MCF 10A (cell line): ENCODE measurements at regions not wholly inside any gene's neighbourhood (a gene's known extent, or its start where the extent isn't known, plus 50 kb on each side); places are given as distances from the start of the nearest gene placed in this dataset.

ENCODE experiments used
- BruUV-seq: library from RNA; stranded (reverse); fragments of 400-500 nt; replicated peaks from 2 replicates; lab custom pipeline; 2021; lab: Mats Ljungman, UMichigan
- CTCF ChIA-PET: fragments of 300-600 bp; sonication (Branson Sonifier 250); formaldehyde crosslinking; extraction: SDS; loops from one replicate; lab custom pipeline; 2021; ENCODE audit warnings: antibody characterized with exemption, inconsistent platforms; lab: Yijun Ruan, JAX
- POLR2A ChIA-PET: fragments of 300-600, 350-650 bp; sonication (Branson Sonifier 250); formaldehyde crosslinking; extraction: SDS; loops from one replicate; lab custom pipeline; 2020; ENCODE audit warnings: antibody characterized with exemption, inconsistent platforms; lab: Yijun Ruan, JAX
- DNase-seq: peaks from one replicate; pipeline ENCODE4 v3.0.0-alpha.2; 2018; ENCODE audit not compliant: unreplicated experiment
- H3K27ac Mint-ChIP-seq: one replicate; pipeline ENCODE4 v1.8.0; 2022; ENCODE audit warnings: mild to moderate bottlenecking, low read depth, mixed read lengths; ENCODE audit not compliant: unreplicated experiment
- H3K27me3 Mint-ChIP-seq: one replicate; pipeline ENCODE4 v1.8.0; 2022; ENCODE audit warnings: mixed read lengths; ENCODE audit not compliant: insufficient read depth, unreplicated experiment
- H3K36me3 Mint-ChIP-seq: one replicate; pipeline ENCODE4 v1.8.0; 2022; ENCODE audit warnings: mild to moderate bottlenecking, moderate library complexity, mixed read lengths; ENCODE audit not compliant: insufficient read depth, unreplicated experiment
- H3K4me1 Mint-ChIP-seq: one replicate; pipeline ENCODE4 v1.8.0; 2022; ENCODE audit warnings: mixed read lengths; ENCODE audit not compliant: insufficient read depth, unreplicated experiment
- H3K4me3 Mint-ChIP-seq: one replicate; pipeline ENCODE4 v1.8.0; 2022; ENCODE audit warnings: mild to moderate bottlenecking, moderate library complexity, mixed read lengths; ENCODE audit not compliant: unreplicated experiment
- H3K9me3 Mint-ChIP-seq: one replicate; pipeline ENCODE4 v1.8.0; 2022; ENCODE audit warnings: mixed read lengths; ENCODE audit not compliant: unreplicated experiment
- intact Hi-C: fragments of 100-400 bp; cut with micrococcal nuclease; formaldehyde crosslinking; loops from 2 replicates; pipeline ENCODE4 v1.14.1; 2022
- TF ChIP-seq, protein P1 (sequence below): fragments of 200-600 bp; IDR thresholded peaks from one replicate; pipeline ENCODE4 v1.8.0; 2022; ENCODE audit warnings: antibody characterized with exemption, mild to moderate bottlenecking; ENCODE audit not compliant: unreplicated experiment

- Mint-ChIP-seq H3K27me3 (peaks cover 33% of the 10 kb centered on the region), H3K27ac (no peak overlapping the region), H3K36me3 (no peaks in the 10 kb centered on the region), H3K9me3 (no peaks in the 10 kb centered on the region), H3K4me3 (no peak overlapping the region), H3K4me1 (no peaks in the 10 kb centered on the region)
- intact Hi-C loops = no loop called here
- TF ChIP-seq, protein P1, sequence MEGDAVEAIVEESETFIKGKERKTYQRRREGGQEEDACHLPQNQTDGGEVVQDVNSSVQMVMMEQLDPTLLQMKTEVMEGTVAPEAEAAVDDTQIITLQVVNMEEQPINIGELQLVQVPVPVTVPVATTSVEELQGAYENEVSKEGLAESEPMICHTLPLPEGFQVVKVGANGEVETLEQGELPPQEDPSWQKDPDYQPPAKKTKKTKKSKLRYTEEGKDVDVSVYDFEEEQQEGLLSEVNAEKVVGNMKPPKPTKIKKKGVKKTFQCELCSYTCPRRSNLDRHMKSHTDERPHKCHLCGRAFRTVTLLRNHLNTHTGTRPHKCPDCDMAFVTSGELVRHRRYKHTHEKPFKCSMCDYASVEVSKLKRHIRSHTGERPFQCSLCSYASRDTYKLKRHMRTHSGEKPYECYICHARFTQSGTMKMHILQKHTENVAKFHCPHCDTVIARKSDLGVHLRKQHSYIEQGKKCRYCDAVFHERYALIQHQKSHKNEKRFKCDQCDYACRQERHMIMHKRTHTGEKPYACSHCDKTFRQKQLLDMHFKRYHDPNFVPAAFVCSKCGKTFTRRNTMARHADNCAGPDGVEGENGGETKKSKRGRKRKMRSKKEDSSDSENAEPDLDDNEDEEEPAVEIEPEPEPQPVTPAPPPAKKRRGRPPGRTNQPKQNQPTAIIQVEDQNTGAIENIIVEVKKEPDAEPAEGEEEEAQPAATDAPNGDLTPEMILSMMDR = no peak
- ChIA-PET CTCF (interaction anchor here (0.8 to 1.2 kb wide), 2 partner anchors 13 to 598 kb away, joined by 3 read pairs; no protein-coding TSS in a partner anchor), POLR2A (no interaction called here)
- no TSS peak for BruUV-seq
- no peak for DNase-seq
Measured at GRCh38 chr2:228675646-228676045, 494.2 kb upstream of the SPHKAP start.

GRCh38 chr2:228675091-228675490 lies 493.6 kb upstream of the SPHKAP start:
- TF ChIP-seq, protein P1 = no peak
- intact Hi-C loops = no loop called here
- no TSS peak for BruUV-seq
- Mint-ChIP-seq H3K36me3 (no peaks in the 10 kb centered on the region), H3K27ac (no peak overlapping the region), H3K9me3 (no peaks in the 10 kb centered on the region), H3K4me1 (no peaks in the 10 kb centered on the region), H3K27me3 (peaks cover 37% of the 10 kb centered on the region), H3K4me3 (no peak overlapping the region)
- POLR2A ChIA-PET = no interaction called here
- CTCF ChIA-PET = interaction anchor here (0.6 to 1.2 kb wide), 5 partner anchors 14 to 1016 kb away, joined by 3 to 4 read pairs (median 3); no protein-coding TSS in a partner anchor
- peak; percentile 61 for DNase-seq

DNA sequence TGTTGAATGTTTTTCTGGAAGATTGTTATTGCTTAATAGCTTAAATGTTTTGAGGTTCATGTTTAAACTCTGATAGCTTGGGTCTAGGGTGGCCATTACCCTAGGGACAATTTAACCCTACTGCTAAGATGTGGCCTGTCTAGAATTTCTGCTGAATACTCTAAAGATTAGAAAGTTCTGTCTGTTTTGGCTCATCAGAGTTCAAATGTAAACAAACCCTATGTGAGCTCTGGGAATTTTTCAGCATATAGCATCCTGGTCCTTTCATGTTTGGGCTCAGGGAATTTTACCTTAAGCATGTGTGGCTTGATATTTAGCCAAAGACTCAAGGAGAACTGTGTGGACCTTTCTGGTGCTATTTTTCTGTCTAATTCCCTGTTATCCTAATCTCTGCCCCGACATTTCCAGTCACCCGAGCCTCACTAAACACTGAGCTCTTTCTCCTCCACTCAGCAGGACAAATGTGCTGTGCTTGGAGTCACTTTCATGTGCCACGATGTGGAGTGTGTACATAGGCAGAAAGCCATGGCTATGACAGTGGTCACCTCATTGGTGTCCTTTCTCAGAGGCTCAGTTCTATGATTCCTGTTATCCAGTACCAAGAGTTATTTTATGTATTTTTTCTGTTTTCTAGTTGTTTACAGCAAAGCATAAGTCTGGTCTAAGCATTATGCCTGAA lies 492.5 kb upstream of the SPHKAP start:
- intact Hi-C loops = no loop called here
- ChIA-PET POLR2A (no interaction called here), CTCF (interaction anchor here (0.6 to 1.0 kb wide), 5 partner anchors 8 to 704 kb away, joined by 3 to 6 read pairs (median 3); no protein-coding TSS in a partner anchor)
- DNase-seq = no peak
- H3K27ac Mint-ChIP-seq = no peak overlapping the region
- H3K9me3 Mint-ChIP-seq = no peaks in the 10 kb centered on the region
- no peak overlapping the region for H3K4me3 Mint-ChIP-seq
- no peaks in the 10 kb centered on the region for H3K4me1 Mint-ChIP-seq
- TF ChIP-seq, protein P1 = no peak
- BruUV-seq = no TSS peak
- H3K27me3 Mint-ChIP-seq = peaks cover 48% of the 10 kb centered on the region
- no peaks in the 10 kb centered on the region for H3K36me3 Mint-ChIP-seq

GRCh38 chr2:228669690-228670089 lies 488.2 kb upstream of the SPHKAP start:
- Mint-ChIP-seq H3K36me3 (no peaks in the 10 kb centered on the region), H3K27me3 (peaks cover 85% of the 10 kb centered on the region), H3K27ac (no peak overlapping the region), H3K4me1 (no peaks in the 10 kb centered on the region), H3K9me3 (no peaks in the 10 kb centered on the region), H3K4me3 (no peak overlapping the region)
- POLR2A ChIA-PET = interaction anchor here (0.6 kb wide), 1 partner anchor 875 kb away, joined by 3 read pairs; no protein-coding TSS in a partner anchor
- intact Hi-C loops = no loop called here
- no TSS peak for BruUV-seq
- no peak for DNase-seq
- CTCF ChIA-PET = interaction anchor here (0.5 kb wide), 1 partner anchor 917 kb away, joined by 4 read pairs; no protein-coding TSS in a partner anchor
- TF ChIP-seq, protein P1 = no peak
